Hepatocyte (in vitro differentiated cells): ENCODE measurements at regions not wholly inside any gene's neighbourhood (a gene's known extent, or its start where the extent isn't known, plus 50 kb on each side); places are given as distances from the start of the nearest gene placed in this dataset.

ENCODE experiments used
- EZH2 ChIP-seq: fragments of 200-600 bp; sonication (generic); IDR thresholded peaks from 2 replicates; pipeline ENCODE4 v1.6.1; 2016; ENCODE audit warnings: antibody characterized with exemption, mild to moderate bottlenecking, borderline replicate concordance
- EZH2phosphoT487 ChIP-seq: fragments of 200-600 bp; sonication (generic); IDR thresholded peaks from one replicate; pipeline ENCODE4 v1.6.1; 2018; ENCODE audit warnings: antibody characterized with exemption, mild to moderate bottlenecking, low read depth, moderate library complexity; ENCODE audit not compliant: unreplicated experiment, severe bottlenecking
- TF ChIP-seq, protein P1 (sequence below): fragments of 200-600 bp; sonication (generic); IDR thresholded peaks from 2 replicates; pipeline ENCODE4 v1.5.1; 2016; ENCODE audit warnings: antibody characterized with exemption, mild to moderate bottlenecking; ENCODE audit not compliant: poor library complexity

DNA sequence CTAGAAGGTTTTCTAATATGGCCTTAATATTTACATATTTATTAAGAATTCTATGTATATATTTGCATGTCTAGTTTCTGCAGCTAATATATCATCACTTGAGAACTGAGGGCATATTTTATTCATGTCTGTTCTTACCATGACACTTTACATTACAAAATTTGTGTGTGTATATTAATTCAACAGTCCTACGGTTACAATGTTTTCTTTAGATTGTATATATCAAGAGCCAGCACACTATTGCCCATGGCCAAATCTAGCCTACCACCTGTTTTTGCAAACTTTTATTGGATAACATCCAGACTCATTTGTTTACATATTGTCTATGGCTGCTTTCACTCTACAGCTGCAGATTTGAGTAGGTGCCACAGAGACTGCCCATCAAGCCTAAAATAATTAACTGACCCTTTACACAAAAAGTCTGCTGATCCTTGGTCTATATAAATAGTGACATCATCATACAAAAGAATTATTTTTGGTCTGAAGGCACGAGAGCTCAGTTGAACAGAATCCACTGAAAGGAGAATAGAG, 577.4 kb upstream of the PBX1 start:
- TF ChIP-seq, protein P1, sequence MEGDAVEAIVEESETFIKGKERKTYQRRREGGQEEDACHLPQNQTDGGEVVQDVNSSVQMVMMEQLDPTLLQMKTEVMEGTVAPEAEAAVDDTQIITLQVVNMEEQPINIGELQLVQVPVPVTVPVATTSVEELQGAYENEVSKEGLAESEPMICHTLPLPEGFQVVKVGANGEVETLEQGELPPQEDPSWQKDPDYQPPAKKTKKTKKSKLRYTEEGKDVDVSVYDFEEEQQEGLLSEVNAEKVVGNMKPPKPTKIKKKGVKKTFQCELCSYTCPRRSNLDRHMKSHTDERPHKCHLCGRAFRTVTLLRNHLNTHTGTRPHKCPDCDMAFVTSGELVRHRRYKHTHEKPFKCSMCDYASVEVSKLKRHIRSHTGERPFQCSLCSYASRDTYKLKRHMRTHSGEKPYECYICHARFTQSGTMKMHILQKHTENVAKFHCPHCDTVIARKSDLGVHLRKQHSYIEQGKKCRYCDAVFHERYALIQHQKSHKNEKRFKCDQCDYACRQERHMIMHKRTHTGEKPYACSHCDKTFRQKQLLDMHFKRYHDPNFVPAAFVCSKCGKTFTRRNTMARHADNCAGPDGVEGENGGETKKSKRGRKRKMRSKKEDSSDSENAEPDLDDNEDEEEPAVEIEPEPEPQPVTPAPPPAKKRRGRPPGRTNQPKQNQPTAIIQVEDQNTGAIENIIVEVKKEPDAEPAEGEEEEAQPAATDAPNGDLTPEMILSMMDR, result no peak
- no peak for TF ChIP-seq EZH2
- no peak for TF ChIP-seq EZH2phosphoT487
